IPS DF 19.7 (cell line): ENCODE measurements at regions not wholly inside any gene's neighbourhood (a gene's known extent, or its start where the extent isn't known, plus 50 kb on each side); places are given as distances from the start of the nearest gene placed in this dataset.
"Not testable (repeated sequence)": the region's sequence is repeated elsewhere in the genome, so short reads cannot be mapped to it uniquely, and the experiment has no call there.

Experiments
- DNase-seq: peaks from one replicate; pipeline ENCODE4 v3.0.0-alpha.2; 2013; ENCODE audit warnings: low read depth, low spot score

DNA sequence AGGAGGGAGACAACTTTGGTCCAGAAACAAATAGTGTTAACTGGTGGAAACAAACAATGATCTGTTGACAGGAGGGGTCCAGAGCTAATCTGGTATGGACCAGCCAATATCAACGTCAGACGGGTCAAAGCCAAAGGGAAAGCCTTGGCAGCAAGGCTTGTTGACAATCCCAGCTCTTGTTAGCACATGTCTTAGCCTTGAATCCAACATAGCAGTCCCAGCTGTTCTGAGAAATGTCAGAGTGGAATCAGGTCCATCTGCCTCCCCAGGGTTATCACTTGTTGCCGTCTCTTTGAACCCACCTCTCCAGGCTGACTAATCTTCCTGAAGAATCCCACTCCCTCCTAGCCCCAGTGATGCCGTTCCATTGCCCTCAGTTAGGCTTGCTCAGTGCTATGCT lies 404.6 kb upstream of the MCTP2 start:
- DNase-seq = no peak

DNA sequence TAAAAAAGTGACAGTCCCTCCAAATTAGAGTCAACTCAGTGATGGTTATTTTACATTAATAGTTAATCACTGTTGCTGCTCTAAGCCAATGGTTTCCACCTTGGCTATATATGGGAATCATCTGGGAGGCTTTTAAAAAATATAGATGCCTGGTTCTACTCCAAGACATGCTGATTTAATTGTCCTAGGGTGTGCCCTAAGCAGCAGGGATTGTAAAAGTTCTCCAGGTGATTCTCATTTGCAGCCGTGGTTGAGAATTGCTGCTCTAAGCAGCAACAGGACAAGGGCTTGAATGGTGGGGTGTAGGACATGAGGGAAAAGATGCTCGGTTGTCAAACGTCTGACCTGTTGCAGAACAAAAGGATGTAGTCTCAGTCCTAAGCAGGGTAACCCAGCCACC lies 405.1 kb upstream of the MCTP2 start:
- DNase-seq = no peak

DNA sequence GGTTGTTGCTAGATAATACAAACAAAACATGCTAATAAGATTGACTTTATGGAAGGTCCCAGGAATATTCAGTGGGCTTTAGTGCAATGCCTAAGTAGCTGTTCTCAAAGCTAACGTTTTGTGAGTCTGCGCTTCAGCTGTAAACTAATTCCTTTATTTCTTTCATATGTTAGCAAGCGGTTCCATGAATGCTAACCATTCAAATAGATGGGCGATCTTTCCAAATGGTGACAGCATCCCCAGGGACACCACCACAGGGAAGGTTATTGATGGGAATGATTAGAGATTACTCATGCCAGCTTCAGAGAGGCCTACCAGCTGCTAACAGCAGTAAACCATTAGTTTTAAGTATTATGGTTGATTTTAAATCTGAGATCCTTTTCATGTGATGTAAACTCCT lies 405.7 kb upstream of the MCTP2 start:
- DNase-seq = no peak

DNA sequence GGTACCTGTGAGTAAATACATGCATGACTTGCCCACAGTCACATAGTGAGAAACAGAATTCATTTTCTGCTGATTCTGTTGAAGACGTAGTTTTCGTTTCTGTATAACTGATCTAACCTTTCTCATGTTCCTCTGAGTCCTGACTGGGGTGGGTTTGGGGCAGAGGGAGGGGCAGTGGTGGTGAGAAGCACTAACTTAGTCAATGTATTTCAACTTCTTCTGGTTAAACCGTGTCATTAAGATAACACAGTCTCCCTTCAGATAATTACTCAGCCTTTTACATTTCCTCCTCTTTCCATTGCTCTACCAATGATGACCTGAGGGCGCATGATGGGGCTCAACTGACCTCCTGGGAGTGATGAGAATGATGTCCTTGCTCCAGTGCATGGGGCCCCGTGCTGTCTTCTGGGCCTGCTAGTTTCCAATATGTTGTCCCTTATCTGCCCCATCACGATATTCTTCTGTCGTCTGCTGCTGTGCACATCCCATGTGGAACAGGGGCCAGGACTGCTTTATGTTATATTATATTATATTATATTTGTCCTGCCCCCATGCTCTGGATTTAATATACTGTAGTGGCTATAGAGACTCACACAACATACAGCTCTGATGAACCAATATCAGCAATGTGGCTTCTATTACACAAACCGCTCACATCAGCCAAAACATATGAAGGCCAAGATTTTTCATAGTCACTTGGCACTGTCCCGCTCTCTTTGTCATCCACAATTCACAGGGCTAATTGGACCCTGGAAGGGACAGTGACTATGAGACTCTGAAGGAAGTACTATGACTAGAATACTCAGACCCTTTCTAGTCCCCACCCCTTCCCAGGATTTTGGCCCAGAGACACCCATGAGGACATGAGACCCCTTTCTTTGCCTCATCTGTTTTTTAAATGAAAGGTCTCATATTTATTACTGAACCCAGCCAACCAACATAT lies 407.1 kb upstream of the MCTP2 start:
- no peak for DNase-seq

DNA sequence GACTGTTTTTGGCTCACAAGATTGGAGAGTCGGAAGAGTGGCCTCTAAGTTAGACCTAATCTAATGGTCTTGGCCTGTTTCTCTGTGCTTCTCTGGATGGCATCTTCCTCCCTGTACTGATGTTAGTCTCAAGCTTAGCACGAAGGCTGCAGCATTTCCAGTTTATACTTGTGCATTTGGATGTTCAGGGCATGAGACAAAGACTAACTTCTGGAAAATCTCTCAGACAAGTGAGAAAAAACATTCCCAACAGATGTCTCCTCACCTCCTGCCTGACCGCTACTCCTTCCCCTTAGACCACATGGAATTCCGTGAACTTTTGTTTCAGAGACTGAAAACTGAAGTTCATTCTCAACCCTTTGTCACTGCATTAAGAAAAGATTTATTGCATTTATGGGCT lies 410.8 kb upstream of the MCTP2 start:
- no peak for DNase-seq

DNA sequence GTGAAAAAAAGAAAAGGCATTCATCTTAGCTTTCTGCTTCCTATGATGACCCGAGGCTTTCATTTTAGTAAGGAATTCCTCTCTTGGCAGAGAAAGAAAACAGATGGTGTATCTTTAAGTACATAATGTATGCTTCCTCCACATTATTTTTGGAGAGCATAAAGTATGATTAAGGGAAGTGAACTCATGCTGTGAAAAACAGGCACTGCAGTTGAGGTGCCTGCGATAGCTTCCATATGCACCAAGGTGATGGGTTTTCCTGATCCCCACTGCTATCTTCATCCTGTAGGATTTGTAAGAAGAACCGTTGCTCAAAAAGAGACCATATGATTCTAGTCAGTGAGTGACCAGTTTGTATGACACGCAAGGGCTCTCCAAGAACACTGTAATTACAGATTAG lies 411.5 kb upstream of the MCTP2 start:
- no peak for DNase-seq

DNA sequence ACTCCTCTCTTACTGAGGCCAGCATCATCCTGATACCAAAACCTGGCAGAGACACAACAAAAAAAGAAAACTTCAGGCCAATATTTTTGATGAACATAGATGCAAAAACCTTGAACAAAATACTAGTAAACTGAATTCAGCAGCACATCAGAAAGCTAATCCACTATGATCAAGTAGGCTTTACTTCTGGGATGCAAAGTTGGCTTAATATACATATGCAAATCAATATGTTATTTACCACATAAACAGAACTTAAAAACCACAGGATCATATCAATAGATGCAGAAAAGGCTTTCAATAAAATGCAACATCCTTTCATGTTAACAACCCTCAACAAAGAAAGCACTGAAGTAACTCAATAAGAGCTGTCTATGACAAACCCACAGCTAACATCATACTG lies 414.5 kb upstream of the MCTP2 start:
- DNase-seq = no peak

DNA sequence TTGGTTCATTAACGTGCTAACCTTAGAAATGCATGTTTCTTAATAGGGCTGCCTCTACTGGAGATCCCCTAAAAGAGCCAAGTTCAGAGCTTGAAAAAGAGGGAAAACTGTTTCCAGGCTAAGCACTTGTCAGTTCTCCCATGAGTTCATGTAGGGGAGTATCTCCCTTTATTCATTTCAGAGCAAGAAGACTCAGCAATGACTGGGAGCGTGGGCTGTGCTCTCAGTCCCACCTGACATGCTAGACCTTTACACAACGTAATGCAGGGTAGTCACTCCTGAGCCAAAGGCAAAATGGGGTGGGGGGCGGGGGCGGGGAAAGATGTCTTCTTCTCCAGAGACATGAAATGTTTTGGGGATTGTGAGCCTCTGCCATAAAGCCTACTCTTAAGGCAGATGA lies 420.1 kb upstream of the MCTP2 start:
- DNase-seq = no peak

DNA sequence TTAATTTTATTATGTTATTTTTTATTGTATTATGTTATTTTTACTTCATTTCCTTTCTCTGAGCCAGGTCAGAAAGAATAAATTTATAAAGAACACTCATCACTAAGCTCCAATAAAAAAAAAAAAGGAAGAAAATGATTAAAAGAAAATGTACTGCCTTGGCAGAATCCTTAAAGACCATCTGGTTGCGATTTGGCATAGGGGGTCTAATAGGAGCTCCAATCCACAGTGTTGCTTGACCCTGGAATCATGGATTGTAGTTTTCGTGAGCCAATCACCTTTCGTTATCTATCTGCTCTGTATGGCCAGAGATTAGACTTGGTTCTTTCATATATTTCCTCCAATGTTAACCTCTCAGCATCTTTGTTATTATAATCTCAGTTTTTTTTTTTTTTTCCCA lies 421.8 kb upstream of the MCTP2 start:
- DNase-seq = no peak

DNA sequence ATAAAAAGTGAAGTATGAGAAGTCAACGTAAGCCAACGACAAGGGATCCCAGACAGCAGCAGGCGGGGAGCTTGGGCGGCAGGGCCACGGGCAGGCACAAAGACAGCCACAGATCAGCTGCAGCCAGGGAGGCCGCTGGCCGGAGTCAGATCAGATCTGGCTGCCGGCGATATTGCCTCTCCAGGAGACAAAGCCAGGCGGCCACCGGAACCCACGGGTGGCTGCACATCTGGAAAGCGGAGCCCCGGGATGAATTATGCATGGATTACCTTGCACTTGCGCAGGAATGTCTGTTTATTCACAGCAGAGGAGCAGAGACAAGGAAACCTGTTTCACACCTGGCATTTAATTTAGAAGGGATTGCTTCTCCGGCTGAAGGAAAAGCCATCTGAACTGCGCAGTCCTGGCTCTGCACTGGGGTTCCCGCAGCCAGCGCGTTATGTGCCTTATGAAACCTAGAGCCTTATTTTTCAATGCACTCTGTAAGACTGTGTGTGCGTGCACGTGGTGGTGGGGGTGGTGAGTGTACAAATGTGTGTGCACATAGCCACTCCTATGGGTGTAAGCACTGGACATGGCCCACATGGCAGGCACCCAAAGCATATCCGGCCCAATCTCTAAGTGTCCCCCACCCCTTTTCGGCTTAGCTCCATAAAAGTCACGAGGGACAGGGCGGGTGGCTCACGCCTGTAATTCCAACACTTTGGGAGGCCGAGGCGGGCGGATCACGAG lies 427.8 kb upstream of the MCTP2 start:
- no peak for DNase-seq

DNA sequence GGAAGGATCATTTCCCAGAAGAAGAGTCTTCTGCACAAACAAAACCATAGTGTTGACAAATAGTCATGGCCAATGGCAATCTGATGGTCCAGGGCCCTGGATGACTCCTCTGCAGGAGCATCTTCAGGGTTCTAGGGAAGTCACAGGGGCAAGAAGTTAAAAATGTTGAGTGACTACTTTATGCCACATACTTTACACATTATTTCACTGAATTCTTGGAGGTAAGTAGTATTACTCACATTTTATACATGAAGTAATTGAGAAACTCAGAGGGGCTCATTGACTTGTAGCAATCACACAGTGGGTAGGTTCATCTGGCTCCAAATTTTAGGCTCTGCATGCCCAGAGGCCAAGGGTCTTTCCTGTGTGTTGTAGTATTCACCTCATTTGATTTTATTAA lies 430.2 kb upstream of the MCTP2 start:
- no peak for DNase-seq

DNA sequence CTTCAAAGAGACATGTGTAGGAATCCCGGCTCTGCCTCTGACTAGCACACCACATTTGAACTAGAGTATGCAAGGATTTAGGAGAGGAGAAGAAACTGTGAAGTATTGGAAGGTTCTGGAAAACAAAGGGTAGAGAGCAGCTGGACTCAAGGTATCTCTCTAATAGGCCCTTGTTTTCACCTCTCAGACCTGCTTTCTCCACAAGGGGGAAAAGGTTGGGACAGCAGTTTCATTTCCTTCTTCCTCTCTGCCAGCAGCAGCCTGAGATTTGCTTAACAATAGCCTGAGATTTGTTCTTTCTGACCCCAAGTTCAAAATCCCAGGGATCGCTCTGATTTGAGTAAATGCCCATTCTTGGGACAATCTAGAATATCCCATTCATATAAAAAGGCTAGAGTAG lies 430.6 kb upstream of the MCTP2 start:
- no peak for DNase-seq

DNA sequence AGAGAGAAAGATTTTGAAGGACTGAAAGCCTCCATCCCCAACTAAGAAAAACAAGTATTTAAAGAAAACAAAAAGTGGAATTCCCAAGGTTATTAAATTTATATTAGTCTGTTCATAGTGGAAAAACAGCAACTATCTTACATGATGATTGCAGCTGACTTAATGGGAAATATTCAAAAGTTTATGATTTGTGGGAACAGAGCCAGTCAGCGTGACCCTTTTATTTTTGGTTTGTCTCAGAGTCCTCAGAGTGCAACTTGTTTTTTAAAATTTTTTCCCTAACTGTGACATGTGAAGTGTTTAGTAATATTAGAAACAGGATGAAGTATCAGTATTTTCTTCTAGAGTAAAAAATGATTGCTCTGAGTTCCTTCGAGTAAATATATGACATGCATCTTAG lies 441.9 kb upstream of the MCTP2 start:
- no peak for DNase-seq

DNA sequence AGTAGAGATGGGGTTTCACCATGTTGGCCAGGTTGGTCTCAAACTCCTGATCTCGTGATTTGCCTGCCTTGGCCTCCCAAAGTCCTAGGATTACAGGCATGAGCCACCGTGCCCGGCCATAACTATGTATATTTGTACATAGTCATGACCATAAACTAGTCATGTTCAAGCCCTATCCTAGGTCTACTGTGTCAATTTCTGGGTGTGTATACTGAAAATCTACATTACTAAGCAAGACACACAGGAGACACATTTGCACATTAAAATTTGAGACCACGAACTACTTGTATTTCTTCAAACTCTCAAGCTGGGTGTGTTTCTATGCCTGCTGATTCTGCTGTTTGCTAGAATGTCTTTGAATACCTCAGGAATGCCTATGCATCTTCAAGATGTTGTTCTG lies 451.3 kb upstream of the MCTP2 start:
- DNase-seq = no peak

DNA sequence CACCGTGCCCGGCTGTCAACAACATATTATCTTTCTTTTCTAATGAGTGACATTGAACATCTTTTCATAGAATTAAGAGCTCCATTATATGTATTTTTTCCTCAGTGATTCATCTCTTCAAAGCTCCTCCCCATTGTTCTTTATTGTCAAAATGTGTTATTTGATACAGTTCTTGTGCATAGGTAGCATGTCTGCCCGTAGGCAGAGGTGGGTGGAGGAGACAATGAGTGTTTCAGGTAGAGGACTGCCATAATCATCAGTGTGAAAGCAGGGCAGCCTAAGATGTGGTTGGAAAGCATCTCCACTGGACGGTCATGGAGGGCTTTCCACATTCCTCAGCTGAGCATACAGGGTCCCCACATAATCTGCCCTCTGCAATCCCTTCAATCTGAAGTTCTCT lies 452.0 kb upstream of the MCTP2 start:
- no peak for DNase-seq

DNA sequence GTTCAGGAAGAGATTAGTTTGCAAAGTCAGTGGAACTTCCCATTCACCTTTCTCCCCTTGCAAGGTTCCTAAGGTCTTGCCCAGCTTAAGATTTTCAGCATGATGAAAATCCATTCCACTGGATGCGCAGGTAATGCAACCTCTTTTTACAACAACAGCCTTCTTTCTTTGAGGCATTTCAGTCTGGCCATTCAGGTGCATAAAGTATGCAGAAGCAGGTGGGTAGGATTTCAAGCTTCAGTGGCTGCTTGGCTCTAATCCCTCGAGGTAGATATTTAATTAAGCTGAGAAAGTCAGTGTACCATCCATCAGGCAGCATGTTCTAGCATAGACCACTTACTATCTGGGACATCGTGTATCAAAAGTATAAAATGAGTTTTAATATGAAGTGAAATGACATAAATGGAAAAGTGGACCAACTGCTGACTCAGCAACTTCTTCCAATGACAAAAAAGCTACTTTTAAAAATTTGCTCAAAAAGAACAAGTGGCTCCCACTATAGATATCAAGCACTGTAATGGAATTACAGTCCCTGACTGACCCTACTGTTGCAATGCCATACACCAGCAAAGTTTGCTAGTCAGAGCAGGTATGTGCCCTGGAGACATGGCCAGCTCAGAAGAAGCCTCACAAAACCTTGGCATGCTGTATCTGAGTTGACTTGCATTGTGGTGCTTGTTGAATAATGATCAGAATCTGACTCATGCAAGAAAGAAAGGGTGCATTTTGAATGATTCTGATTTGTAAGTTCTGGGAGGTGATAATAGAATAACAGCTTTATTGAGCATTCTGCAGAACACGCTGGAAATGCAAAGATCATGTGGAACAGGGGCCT lies 459.9 kb upstream of the MCTP2 start:
- no peak for DNase-seq

DNA sequence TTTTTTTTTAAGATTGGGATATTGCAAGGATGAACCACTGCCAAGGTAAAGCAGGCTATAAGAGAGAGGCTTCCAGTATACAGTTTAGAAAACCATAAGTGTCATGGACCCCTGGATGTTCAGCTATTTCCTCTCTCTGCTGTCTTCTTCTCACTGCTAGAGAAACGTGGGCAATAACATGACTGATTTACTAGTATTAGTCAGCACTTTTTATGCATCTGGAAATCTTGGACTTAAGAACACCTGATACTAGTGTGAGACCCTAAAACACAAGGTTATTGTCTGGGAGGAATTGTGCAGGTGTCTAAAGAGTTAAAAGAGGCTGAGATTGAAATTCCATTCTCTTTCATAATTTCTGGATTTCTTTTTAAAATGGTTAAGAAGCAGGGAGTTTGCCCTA lies 460.6 kb upstream of the MCTP2 start:
- DNase-seq = no peak

DNA sequence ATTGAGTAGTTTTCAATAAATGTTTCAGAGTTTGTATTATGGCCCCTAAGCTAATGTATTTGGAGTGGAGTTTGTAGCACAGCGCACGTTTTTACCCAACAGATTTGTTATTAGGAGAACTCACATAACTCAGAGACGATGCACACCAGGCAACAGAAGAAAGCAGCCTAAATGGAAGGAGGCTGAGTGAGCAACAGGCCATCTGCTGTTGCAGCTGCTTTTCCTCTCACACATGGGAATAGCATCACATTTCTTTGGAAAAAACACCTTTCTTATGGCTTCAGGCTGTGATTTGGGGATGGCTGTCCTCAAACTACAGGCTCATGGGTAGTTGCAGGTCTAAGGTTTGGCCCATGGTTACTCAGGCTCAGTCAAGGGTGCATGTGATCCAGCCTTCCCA lies 469.3 kb upstream of the MCTP2 start:
- DNase-seq = no peak

DNA sequence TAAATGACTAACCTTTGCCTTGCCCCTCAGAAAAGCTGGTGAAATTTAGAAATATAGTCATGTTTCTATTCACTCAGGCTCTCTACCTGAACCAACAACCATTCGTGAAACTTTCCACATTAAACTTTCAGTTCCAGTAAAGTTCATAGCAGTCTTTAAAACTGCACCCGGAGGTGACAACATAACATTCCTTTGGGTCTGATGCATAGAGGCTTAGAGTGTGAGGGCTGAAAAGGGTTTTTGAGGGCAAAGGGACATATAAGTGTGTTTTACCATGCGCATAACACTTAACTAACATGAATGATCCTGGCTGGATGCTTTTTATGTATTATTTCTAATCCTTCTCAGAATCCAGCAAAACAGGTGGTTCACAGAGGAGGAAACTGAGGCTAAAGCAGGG lies 471.7 kb upstream of the MCTP2 start:
- DNase-seq = no peak

DNA sequence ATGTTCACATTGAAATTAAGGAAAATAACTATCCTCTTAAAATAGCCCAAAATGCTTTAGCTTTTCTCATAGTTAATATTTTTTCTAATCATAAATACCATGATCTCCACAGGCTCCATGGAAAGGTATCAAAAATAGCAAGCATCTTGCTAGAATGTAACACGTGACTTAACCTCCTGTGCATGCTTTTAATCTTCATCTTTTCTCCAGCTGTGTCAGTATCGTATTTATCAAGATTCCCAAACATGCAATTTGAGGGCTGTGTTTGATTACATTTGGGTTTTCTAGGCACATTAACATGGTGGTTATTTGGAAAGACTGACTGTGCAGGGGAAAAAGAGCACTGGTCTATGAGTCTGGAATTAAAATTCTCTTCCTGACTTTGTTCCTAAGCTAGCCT lies 472.5 kb upstream of the MCTP2 start:
- no peak for DNase-seq

DNA sequence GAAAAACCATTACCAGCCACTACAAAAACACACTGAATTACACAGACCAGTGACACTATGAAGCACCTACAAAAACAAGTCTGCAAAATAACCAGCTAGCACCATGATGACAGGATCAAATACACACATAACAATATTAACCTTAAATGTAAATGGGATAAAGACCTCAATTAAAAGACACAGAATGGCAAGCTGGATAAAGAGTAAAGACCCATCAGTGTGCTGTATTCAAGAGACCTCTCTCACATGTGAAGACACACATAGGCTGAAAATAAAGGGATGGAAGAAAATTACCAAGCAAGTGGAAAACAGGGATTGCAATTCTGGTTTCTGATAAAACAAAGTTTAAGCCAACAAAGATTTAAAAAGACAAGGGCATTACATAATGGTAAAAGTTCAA lies 482.7 kb upstream of the MCTP2 start:
- no peak for DNase-seq

DNA sequence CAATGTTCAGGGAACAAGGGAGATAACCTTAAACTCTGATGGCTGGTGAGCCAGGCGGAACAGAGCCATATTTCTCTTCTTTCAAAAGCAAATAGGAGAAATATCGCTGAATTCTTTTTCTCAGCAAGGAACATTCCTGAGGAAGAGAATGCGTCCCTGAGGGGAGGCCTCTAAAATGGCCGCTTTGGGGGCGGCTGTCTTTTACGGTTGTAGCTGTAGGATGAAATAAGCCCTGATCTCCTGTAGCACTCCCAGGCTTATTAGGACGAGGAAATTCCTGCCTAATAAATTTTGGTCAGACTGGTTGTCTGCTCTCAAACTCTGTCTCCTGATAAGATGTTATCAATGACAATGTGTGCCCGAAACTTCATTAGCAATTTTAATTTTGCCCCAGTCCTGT lies 496.4 kb upstream of the MCTP2 start:
- not testable (repeated sequence) for DNase-seq
